ENCODE measurements at regions not wholly inside any gene's neighbourhood (a gene's known extent, or its start where the extent isn't known, plus 50 kb on each side); places are given as distances from the start of the nearest gene placed in this dataset.

DNA sequence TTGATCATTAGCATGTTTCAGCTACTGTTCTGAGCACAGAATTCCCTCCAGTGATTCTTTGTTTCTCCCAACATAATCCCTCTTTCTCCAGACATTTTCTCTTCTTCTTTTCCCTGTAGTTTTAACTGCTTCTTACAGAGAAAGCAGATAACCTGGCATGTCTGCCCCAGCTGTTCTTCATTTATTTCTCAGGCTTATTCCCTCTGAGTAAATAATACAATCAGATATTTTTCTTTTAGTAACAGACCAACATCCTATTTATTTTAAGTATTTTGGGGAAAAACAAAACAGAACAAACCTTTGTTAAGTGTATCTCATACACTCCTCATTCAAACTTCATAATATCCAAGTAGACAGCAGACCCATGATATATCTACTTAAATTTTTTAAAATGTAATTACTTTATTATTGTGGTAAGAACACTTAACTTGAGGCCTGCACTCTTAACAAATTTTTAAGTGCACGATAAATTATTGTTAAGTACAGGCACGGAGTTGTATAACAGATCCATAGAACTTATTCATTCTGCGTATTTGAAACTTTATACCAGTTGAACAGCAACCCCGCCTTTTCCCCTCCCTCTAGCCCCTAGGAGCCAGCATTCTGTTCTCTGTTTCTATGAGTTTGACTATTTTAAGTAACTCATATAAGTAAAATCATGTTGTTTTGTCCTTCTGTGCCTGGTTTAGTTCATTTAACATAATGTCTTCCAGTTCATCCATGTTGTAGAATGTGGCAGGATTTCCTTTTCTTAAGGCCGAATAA lies 540.0 kb downstream of the LMO7 start:
- TF ChIP-seq, protein P1, sequence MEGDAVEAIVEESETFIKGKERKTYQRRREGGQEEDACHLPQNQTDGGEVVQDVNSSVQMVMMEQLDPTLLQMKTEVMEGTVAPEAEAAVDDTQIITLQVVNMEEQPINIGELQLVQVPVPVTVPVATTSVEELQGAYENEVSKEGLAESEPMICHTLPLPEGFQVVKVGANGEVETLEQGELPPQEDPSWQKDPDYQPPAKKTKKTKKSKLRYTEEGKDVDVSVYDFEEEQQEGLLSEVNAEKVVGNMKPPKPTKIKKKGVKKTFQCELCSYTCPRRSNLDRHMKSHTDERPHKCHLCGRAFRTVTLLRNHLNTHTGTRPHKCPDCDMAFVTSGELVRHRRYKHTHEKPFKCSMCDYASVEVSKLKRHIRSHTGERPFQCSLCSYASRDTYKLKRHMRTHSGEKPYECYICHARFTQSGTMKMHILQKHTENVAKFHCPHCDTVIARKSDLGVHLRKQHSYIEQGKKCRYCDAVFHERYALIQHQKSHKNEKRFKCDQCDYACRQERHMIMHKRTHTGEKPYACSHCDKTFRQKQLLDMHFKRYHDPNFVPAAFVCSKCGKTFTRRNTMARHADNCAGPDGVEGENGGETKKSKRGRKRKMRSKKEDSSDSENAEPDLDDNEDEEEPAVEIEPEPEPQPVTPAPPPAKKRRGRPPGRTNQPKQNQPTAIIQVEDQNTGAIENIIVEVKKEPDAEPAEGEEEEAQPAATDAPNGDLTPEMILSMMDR (IDR thresholded peaks at IDR 0.05; ENCODE audit: low read depth, low read length): no peak
- no peak for TF ChIP-seq EZH2phosphoT487 (IDR thresholded peaks at IDR 0.05; ENCODE audit: low read depth)
